Occipital lobe (tissue), 1 donor: ENCODE measurements at regions not wholly inside any gene's neighbourhood (a gene's known extent, or its start where the extent isn't known, plus 50 kb on each side); places are given as distances from the start of the nearest gene placed in this dataset.

ENCODE experiments used
- DNase-seq: peaks from one replicate; lab custom pipeline; 2025; lab: John Stamatoyannopoulos, UW

GRCh38 chr3:163953526-163953925 lies 1124.8 kb downstream of the SI start:
- DNase-seq = no peak

GRCh38 chr3:163952499-163952898 lies 1125.8 kb downstream of the SI start:
- no peak for DNase-seq

- DNase-seq = no peak
These were observed 1126.8 kb downstream of the SI start for GRCh38 chr3:163951397-163951987.

- DNase-seq = no peak
These were observed 1131.5 kb downstream of the SI start for GRCh38 chr3:163946785-163947184.

GRCh38 chr3:163943664-163944063 lies 1134.6 kb downstream of the SI start:
- DNase-seq = no peak

GRCh38 chr3:163939926-163940325 lies 1138.4 kb downstream of the SI start:
- no peak for DNase-seq

GRCh38 chr3:163936543-163936942 lies 1141.8 kb downstream of the SI start:
- no peak for DNase-seq

GRCh38 chr3:163935411-163935810 lies 1142.9 kb downstream of the SI start:
- no peak for DNase-seq

- no peak for DNase-seq
These were observed 1149.1 kb downstream of the SI start for GRCh38 chr3:163929069-163929652.

GRCh38 chr3:163927521-163927920 lies 1150.8 kb downstream of the SI start:
- no peak for DNase-seq

- DNase-seq = no peak
These were observed 1153.7 kb downstream of the SI start for GRCh38 chr3:163924600-163924999.

GRCh38 chr3:163919154-163919553 lies 1159.1 kb downstream of the SI start:
- DNase-seq = no peak

- DNase-seq = no peak
These were observed 1161.4 kb downstream of the SI start for GRCh38 chr3:163916596-163917560.

GRCh38 chr3:163915280-163915679 lies 1163.0 kb downstream of the SI start:
- no peak for DNase-seq

GRCh38 chr3:163914567-163914966 lies 1163.7 kb downstream of the SI start:
- no peak for DNase-seq

GRCh38 chr3:163891771-163892170 lies 1186.5 kb downstream of the SI start:
- DNase-seq = no peak

- no peak for DNase-seq
These were observed 1187.6 kb downstream of the SI start for GRCh38 chr3:163890661-163891060.

GRCh38 chr3:163879172-163879571 lies 1199.1 kb downstream of the SI start:
- DNase-seq = no peak

GRCh38 chr3:163878396-163878795 lies 1199.9 kb downstream of the SI start:
- no peak for DNase-seq

GRCh38 chr3:163877805-163878204 lies 1200.5 kb downstream of the SI start:
- no peak for DNase-seq

- no peak for DNase-seq
These were observed 1215.2 kb downstream of the SI start for GRCh38 chr3:163863146-163863545.

GRCh38 chr3:163852233-163852632 lies 1226.1 kb downstream of the SI start:
- no peak for DNase-seq

- no peak for DNase-seq
These were observed 1239.5 kb downstream of the SI start for GRCh38 chr3:163838769-163839168.
